ENCODE measurements at regions not wholly inside any gene's neighbourhood (a gene's known extent, or its start where the extent isn't known, plus 50 kb on each side); places are given as distances from the start of the nearest gene placed in this dataset.
"Not testable (repeated sequence)": the region's sequence is repeated elsewhere in the genome, so short reads cannot be mapped to it uniquely, and the experiment has no call there.

DNA sequence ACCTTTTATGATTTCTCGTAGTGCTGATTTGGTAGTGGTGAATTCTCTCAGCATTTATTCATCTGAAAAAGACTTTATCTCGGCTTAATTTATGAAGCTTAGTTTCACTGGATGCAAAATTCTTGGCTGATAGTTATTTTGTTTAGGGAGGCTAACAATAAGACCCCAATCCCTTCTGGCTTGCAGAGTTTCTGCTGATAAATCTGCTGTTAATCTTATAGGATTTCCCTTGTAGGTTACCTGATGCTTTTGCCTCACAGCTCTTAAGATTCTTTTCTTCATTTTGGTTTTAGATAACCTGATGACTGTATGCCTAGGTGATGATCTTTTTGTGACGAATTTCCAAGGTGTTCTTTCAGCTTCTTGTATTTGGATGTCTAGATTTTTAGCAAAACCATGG, 388.7 kb downstream of the UTRN start:
- no peak overlapping the region for H3K27ac ChIP-seq (ENCODE audit: low read depth, low read length)
- no peak overlapping the region for H3K4me3 ChIP-seq (ENCODE audit: insufficient read depth, low read length)
- H3K9me3 ChIP-seq (ENCODE audit: low read depth, low read length): no peaks in the 10 kb centered on the region
- no peaks in the 10 kb centered on the region for H3K36me3 ChIP-seq (ENCODE audit: insufficient read depth, low read length)
- H3K79me2 ChIP-seq (ENCODE audit: insufficient read depth, low read length): peaks cover 43% of the 10 kb centered on the region
- peaks cover 14% of the 10 kb centered on the region for H3K4me1 ChIP-seq (ENCODE audit: insufficient read depth, low read length)
- no peak overlapping the region for H3K4me2 ChIP-seq (ENCODE audit: insufficient read depth, low read length)
- no peaks in the 10 kb centered on the region for H3K27me3 ChIP-seq (ENCODE audit: insufficient read depth, low read length)
- TF ChIP-seq, protein P1, sequence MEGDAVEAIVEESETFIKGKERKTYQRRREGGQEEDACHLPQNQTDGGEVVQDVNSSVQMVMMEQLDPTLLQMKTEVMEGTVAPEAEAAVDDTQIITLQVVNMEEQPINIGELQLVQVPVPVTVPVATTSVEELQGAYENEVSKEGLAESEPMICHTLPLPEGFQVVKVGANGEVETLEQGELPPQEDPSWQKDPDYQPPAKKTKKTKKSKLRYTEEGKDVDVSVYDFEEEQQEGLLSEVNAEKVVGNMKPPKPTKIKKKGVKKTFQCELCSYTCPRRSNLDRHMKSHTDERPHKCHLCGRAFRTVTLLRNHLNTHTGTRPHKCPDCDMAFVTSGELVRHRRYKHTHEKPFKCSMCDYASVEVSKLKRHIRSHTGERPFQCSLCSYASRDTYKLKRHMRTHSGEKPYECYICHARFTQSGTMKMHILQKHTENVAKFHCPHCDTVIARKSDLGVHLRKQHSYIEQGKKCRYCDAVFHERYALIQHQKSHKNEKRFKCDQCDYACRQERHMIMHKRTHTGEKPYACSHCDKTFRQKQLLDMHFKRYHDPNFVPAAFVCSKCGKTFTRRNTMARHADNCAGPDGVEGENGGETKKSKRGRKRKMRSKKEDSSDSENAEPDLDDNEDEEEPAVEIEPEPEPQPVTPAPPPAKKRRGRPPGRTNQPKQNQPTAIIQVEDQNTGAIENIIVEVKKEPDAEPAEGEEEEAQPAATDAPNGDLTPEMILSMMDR (IDR thresholded peaks at IDR 0.05; ENCODE audit: extremely low read depth, low read depth, low read length): no peak
- no peak for DNase-seq (ENCODE audit: insufficient read length, low spot score, missing footprints)
- H2AFZ ChIP-seq (ENCODE audit: low read length): no peak overlapping the region
- peaks cover 11% of the 10 kb centered on the region for H4K20me1 ChIP-seq (ENCODE audit: insufficient read depth, low read length)

DNA sequence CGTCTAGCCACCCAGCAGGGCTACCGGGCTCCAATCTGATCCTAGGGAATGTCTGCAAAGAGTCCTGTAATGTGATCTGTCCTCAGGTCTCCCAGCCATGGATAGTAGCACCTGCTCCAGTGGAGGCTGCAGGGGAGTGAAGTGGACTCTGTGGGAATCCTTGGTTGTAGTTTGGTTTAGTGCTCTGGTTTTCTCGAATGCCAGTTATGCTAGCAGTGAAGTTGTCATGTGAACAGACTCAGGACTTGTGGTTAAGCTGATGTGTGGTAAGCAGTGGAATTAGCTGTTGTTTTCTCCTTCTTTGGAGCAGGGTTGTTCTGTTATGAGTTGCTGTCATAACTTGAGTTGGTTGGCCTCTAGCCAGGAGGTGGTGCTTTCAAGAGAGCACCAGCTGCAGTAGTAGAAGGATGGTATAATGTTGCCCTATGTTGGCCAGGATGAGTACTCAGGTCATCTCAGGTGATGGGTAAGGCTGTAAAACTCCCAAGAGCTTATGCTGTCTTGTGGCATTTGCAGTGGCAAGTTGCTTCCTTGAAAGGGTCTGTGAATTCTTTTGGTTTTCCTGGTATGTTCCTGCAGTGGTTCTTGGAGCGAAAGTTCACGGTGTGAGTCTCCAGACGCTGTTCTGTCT, 390.2 kb downstream of the UTRN start:
- TF ChIP-seq, protein P1 (IDR thresholded peaks at IDR 0.05; ENCODE audit: extremely low read depth, low read depth, low read length): no peak
- peak overlapping the region; percentile 24 for H3K4me3 ChIP-seq (ENCODE audit: insufficient read depth, low read length)
- H3K9me3 ChIP-seq (ENCODE audit: low read depth, low read length): no peaks in the 10 kb centered on the region
- peaks cover 36% of the 10 kb centered on the region for H3K79me2 ChIP-seq (ENCODE audit: insufficient read depth, low read length)
- H3K27me3 ChIP-seq (ENCODE audit: insufficient read depth, low read length): no peaks in the 10 kb centered on the region
- H4K20me1 ChIP-seq (ENCODE audit: insufficient read depth, low read length): peaks cover 11% of the 10 kb centered on the region
- H3K27ac ChIP-seq (ENCODE audit: low read depth, low read length): peak overlapping the region; percentile 52
- no peak overlapping the region for H2AFZ ChIP-seq (ENCODE audit: low read length)
- H3K4me2 ChIP-seq (ENCODE audit: insufficient read depth, low read length): peak overlapping the region; percentile 66
- peaks cover 24% of the 10 kb centered on the region for H3K4me1 ChIP-seq (ENCODE audit: insufficient read depth, low read length)
- no peak for DNase-seq (ENCODE audit: insufficient read length, low spot score, missing footprints)
- no peaks in the 10 kb centered on the region for H3K36me3 ChIP-seq (ENCODE audit: insufficient read depth, low read length)

DNA sequence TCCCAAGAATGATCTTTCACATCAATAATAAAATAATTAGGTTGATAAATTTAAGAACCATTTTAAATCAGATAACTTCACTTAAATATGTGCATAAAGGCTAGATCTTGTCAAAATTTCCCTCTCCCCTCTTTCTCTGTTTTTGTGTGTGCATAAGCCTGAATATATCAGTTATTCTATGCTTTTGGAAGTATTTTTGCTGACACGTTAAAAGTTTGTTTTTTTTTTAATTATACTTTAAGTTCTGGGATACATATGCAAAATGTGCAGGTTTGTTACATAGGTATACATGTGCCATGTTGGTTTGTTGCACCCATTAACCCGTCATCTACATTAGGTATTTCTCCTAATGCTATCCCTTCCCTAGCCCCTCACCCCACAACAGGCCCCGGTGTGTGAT, 391.2 kb downstream of the UTRN start:
- Histone ChIP-seq H4K20me1 (ENCODE audit: insufficient read depth, low read length) (peaks cover 11% of the 10 kb centered on the region), H3K4me1 (ENCODE audit: insufficient read depth, low read length) (peaks cover 24% of the 10 kb centered on the region), H3K79me2 (ENCODE audit: insufficient read depth, low read length) (peaks cover 36% of the 10 kb centered on the region)
- not testable (repeated sequence) for H3K4me3 ChIP-seq (ENCODE audit: insufficient read depth, low read length); H3K27ac ChIP-seq (ENCODE audit: low read depth, low read length); H3K4me2 ChIP-seq (ENCODE audit: insufficient read depth, low read length); H3K9me3 ChIP-seq (ENCODE audit: low read depth, low read length); DNase-seq (ENCODE audit: insufficient read length, low spot score, missing footprints); H3K36me3 ChIP-seq (ENCODE audit: insufficient read depth, low read length); H3K27me3 ChIP-seq (ENCODE audit: insufficient read depth, low read length); H2AFZ ChIP-seq (ENCODE audit: low read length)

DNA sequence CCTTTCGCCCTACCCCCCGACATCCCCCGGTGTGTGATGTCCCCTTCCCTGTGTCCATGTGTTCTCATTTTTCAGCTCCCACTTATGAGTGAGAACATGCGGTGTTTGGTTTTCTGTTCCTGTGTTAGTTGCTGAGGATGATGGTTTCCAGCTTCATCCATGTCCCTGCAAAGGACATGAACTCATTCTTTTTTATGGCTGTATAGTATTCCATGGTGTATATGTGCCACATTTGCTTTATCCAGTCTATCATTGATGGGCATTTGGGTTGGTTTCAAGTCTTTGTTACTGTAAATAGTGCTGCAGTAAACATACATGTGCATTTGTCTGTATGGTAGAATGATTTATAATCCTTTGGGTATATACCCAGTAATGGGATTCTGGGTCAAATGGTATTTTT, 392.1 kb downstream of the UTRN start:
- peaks cover 24% of the 10 kb centered on the region for H3K4me1 ChIP-seq (ENCODE audit: insufficient read depth, low read length)
- H4K20me1 ChIP-seq (ENCODE audit: insufficient read depth, low read length): peaks cover 11% of the 10 kb centered on the region
- not testable (repeated sequence) for H3K27me3 ChIP-seq (ENCODE audit: insufficient read depth, low read length); H3K9me3 ChIP-seq (ENCODE audit: low read depth, low read length); H3K4me2 ChIP-seq (ENCODE audit: insufficient read depth, low read length); H3K27ac ChIP-seq (ENCODE audit: low read depth, low read length); DNase-seq (ENCODE audit: insufficient read length, low spot score, missing footprints); H2AFZ ChIP-seq (ENCODE audit: low read length); H3K4me3 ChIP-seq (ENCODE audit: insufficient read depth, low read length); H3K36me3 ChIP-seq (ENCODE audit: insufficient read depth, low read length)
- H3K79me2 ChIP-seq (ENCODE audit: insufficient read depth, low read length): peaks cover 27% of the 10 kb centered on the region

DNA sequence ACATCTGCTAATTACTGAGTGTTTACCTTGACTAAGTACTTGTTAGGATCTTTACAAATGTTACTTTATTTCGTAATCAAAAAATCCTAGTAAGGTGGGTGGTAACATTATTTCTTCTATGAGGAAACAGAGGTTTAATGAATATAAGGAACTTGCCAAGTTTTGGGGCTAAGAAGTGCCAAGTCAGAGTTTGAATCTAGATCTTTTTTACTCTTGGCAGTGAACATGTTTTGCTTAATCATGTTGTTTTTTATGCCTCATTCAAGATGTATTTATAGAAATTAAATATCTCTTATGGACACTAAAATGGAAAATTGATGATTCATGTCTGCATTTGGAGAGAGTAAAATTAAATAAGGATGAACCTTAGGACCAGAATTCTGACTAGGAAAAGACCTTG, 393.7 kb downstream of the UTRN start:
- Histone ChIP-seq H3K4me3 (ENCODE audit: insufficient read depth, low read length) (no peak overlapping the region), H3K9me3 (ENCODE audit: low read depth, low read length) (no peaks in the 10 kb centered on the region), H3K79me2 (ENCODE audit: insufficient read depth, low read length) (peaks cover 16% of the 10 kb centered on the region), H3K36me3 (ENCODE audit: insufficient read depth, low read length) (no peaks in the 10 kb centered on the region), H3K27ac (ENCODE audit: low read depth, low read length) (peak overlapping the region; percentile 34), H3K4me2 (ENCODE audit: insufficient read depth, low read length) (no peak overlapping the region), H2AFZ (ENCODE audit: low read length) (no peak overlapping the region), H4K20me1 (ENCODE audit: insufficient read depth, low read length) (peaks cover 11% of the 10 kb centered on the region), H3K27me3 (ENCODE audit: insufficient read depth, low read length) (no peaks in the 10 kb centered on the region), H3K4me1 (ENCODE audit: insufficient read depth, low read length) (peaks cover 24% of the 10 kb centered on the region)
- TF ChIP-seq, protein P1 (IDR thresholded peaks at IDR 0.05; ENCODE audit: extremely low read depth, low read depth, low read length): no peak
- peak; percentile 37 for DNase-seq (ENCODE audit: insufficient read length, low spot score, missing footprints)

Measured in osteoblast (primary cell).